Activated naive CD4-positive, alpha-beta T cell treated with anti-CD3 and anti-CD28 coated beads, Interleukin-2, amount 50 U/mL, for 16 hours (primary cell): ENCODE measurements at regions not wholly inside any gene's neighbourhood (a gene's known extent, or its start where the extent isn't known, plus 50 kb on each side); places are given as distances from the start of the nearest gene placed in this dataset.

ENCODE experiments used
- DNase-seq: peaks from one replicate; pipeline ENCODE4 v3.0.0-alpha.2; 2020

DNA sequence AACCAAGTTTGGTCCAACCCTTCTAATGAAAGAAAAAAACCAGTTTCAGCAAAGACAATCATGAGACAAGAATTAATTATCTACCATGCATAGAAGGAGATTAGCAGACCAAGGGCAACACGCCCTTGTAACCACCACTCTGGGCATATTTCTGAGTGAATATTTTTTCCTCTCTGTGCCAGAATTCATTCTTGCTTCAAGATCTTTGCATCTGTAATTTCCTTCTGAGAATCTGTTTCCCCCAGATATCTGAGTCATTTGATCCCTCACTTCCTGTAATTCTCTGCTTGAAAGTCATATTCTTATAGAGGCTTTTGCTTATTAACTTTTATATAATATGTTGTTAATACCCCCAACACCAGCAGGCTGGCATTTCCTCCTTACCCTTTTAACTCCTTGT is 243.7 kb downstream of the SLC16A7 start:
- DNase-seq = no peak

DNA sequence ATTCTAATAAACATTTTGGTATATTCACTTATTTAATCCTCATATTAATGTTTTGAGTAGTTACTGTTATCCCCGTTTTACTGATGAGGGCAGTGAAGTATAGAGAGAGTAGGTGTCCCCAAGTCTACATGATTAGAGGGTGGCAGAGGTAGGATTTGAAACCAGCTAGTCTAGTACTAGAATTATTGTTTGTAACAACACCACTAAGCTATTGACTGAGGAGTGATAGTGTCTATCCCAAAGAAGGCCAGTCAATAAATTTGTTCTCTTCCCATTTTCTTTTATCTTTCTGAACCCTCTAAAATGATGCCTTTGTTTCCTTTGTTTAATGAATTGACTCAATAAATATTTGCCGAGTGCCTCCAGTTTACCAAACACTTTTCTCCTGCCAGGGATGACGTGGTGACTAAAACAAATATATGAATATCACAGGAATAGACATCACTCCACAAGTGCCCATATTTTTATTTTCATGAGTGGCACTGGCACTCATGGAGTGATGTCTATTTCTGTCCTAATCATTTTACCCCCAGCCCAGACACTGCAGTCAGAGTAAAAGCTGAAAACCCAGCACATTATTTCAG is 247.5 kb downstream of the SLC16A7 start:
- no peak for DNase-seq

DNA sequence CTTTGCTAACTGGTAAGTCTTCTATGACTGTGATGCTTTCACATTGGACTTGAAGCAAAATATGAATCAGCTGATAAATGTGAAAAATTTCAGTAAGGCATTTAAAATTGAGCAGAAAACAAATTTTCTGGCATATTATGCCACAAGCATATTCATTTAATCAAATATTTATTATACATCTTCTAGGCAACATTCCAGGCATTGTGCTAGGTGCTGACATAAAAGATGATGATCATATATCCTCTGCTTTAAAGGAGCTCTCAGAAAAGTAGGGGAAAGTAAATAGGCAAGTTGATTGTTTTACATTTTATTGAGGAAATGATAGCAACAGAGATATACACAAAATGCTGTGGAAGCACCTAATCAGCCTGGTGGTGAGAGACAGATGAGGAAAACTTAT is 248.9 kb downstream of the SLC16A7 start:
- DNase-seq = no peak

DNA sequence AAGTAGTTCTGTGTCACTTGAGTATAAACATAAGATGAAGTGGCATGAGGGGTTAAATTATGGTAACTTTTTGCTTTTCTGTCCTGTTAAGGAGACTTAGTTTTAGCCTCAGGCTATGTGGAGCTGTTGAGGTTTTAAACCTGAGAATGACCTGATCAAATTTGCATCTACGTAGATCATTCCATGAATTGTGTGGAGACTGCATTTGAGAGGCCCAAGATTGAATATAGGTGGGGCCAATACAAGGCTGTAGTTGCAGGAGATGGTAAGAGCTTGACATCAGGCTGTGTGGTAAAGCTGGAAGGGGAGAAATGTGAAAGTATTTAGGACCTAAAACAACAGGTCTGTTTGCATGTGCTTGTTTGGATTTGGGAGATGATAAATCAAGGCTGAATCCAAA is 249.5 kb downstream of the SLC16A7 start:
- no peak for DNase-seq

DNA sequence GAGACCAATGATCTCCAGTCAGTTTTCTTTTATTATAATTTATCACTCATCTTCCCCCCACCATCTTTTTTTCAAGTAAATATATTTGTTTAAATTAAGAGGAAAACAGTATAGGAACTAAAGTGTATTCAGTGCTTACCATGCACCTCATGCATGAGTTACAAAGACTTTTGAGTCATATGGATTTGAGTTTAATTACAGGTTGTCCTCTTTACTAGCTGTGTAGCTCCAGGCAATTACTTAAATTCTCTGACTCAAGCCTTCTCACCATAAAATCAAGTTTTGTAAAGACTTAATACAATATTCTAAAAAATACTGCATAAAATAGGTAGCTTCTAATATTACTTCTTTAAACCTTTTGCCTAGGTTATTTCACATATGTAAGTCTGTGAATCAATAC is 251.3 kb downstream of the SLC16A7 start:
- DNase-seq = no peak

DNA sequence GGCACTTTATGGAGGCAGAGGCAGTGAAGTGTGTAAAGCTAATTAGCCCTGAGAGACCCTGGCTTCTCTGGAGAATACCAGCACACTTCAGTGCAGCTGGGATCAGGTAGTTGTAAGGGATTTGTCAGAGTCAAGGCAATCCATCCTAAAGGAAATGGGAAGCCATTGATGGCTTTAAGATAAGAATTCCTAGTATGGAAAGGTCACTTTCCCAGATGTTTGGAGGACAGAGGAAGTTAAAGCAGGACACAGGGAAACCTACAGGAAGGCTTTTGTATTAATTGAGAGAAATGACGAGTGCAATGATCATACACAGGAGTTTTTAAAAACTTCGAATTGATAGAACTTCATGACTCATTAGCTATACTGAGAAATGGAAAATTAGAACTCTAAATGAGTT is 254.4 kb downstream of the SLC16A7 start:
- no peak for DNase-seq

DNA sequence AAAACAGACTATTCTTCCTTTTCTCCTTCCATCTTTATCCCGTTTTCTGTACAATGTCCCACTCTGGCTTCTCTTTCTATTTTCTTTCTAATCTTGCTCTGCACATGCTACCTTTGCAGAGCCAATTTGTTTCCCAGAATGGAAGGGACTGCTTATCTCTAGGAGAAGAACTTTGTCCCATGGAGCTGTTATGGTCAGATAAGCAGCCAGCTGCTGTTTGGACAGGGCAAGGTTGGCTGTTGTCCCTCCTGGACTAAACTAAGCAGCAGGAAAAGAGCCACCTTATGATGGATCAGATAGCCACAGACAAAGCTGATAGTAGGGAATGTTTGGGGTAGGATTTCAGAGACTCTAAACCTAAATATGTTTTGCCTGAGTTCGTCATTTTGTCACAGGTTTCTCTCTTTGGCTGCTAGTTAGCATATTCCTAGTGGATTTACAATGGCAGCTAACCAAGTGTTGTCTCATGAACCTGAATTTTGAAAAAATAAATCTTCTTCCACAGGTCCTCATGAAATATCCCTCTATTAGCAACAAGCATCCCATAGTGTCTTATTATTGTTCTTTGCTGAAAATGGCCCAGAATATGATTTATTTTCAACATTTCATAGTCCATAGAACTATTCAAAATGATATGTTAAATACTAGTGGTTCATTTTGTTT is 262.8 kb downstream of the SLC16A7 start:
- DNase-seq = no peak

DNA sequence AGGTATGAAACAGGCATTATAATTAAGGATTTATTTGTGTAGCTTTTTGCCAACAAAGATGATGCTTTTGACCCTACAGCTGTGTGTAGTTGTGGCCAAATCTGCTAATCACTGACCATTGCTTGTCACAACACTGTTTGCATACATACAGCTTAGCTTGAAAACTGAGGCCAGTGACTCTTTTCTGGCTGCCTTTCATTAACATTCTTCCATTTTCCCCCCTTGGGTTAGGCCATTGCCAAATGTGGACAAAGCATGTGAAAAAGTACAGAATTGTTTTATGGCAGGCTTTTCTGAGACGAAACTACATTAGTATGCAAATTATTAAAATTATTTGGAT is 263.3 kb downstream of the SLC16A7 start:
- no peak for DNase-seq

DNA sequence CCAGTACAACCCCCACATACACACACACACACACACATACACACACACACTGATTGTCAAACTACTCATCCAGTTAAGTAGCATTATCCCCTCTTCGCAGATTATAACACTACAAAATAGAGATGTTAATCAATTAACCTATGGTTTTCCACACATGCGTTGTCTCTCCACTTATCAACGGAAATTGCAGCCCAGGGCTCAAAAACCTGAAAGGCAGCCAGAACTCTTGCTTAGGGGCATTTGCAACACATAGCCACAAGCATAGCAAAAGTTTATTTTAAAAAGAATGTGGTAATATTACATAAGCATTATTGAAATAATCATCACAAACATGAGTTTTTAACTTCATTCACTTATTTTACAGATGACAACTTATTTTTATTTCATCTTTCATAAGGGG is 265.8 kb downstream of the SLC16A7 start:
- DNase-seq = no peak

DNA sequence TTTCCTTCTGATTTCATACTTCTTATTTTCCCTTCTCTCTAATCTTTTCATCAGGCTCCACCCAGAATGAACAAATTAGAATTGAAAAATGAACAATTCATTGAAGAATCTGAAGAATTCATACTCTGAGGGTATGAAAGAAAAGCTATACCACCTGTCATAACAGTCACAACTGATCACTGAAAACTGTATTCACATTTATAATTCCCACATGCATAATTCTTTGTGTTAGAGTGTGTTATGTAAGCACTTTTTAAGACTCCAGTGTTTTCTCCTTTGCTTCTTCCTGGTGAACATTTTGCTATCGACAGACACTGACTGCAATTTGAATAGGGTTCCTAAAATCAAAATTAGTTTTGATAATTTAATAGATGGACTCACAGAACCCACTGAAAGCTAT is 271.2 kb downstream of the SLC16A7 start:
- no peak for DNase-seq

DNA sequence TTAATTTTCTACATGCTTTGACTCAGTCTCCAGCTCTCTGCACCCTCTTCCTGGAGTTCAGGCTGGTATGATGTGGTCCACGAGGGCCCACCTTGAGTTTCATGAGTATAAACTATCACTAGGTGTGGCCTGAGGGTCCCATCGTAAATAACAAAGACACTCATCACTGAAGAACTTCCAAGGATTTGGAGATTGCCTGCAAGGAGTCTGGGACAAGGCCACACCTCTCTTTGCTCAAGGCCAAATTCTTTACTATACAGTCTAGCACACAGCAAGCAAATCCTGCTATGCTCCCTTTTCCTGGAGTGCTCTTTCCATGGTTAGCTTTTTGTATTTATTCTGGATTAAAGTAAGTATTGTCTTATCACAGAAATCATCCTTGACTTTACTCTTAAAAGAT is 271.9 kb downstream of the SLC16A7 start:
- no peak for DNase-seq

DNA sequence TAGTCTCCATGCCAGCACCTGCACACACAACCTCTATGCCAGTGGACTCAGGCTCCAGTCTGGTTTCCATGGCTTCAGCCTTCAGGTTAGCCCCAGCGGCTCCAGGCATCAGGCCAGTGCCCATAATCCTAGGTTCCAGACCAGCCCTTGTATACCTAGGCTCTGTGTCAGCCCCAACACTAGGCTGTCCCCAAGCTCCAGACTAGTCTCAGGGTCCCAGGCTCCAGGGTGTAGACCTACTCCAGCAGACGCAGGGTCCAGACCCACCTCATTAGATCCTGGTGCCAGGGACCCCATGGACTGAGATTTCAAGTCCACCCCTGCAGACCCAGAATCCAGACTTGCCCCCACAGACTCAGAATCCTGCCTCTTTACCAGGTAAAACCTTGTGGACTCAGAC is 275.9 kb downstream of the SLC16A7 start:
- no peak for DNase-seq

DNA sequence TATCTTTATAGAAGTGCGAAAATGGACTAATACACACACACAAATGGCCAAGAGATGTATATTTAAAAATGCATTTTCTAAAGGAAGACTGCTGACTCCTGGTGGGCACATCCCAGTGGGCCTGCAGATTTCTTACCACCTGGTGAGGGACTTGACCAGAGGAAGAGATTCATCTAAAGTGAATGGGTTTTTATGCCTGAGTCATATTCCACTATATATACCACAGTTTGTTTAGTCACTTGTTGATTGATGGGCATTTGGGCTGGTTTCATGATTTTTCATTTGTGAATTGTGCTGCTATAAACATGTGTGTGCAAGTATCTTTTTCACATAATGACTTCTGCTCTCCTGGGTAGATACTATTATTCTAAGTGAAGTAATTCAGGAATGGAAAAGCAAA is 277.3 kb downstream of the SLC16A7 start:
- no peak for DNase-seq

DNA sequence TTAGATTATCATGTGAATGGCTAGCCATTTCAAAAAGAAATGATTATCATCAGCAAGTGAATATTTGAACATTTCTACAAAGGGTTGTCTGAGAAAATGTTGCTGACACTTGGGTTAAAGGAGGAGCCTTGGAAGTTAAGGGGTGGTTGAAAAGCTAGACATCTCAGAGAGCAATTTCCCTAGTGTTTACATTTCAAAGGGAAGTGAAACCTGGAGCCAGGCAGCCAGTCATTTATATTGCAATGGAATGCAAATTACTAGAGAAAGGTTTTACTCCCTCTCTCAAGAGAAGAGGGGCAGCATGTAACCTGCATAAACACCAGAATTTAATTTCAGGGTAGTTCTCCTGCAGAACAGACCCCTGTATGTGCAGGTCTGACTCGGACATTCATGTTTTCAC is 279.0 kb downstream of the SLC16A7 start:
- no peak for DNase-seq

DNA sequence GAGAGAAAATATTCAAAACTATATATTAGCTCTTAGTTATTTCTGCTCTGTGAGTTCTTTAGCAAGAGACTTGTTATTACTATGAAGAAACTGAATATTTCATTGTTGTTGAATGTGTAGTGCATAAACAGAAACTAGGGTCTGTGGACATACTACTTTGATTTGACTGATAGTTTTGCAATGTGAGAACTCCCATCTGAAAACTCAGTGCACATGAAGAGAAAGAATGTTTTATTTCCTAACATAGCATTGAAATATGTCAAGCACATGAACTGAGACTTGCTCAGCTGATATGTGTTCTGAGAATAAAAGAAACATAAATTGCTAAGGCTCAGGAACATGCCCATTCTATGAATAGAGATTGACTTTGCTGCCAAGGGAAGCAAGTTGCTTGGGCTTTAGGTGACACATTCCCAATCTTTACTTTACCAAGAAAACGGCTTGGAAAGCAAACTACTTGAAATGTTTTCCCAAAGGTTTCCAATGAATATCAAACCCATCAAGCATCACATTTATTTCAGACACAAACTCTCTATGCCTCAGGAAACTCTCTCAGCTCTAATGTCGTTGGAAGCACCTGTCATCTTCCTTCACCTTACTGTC is 290.4 kb downstream of the SLC16A7 start:
- no peak for DNase-seq

DNA sequence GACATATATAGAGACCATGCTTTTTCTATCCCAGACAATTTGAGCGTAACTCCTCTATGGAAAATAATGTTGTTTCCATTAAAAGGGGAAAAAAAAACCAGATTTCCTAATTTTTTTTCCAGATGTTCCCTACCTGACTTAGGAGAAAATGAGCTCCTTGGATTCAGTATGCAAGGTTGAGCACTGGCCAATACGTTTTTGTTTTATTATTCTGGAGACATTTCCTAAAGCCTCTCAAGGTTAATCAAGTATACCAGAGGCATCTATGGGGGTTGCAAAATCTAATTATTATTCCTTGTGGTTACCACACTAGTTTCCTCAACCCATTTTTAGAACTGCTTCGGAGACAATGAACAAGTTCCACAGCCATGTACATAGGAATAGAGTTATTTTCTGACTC is 291.3 kb downstream of the SLC16A7 start:
- DNase-seq = no peak

DNA sequence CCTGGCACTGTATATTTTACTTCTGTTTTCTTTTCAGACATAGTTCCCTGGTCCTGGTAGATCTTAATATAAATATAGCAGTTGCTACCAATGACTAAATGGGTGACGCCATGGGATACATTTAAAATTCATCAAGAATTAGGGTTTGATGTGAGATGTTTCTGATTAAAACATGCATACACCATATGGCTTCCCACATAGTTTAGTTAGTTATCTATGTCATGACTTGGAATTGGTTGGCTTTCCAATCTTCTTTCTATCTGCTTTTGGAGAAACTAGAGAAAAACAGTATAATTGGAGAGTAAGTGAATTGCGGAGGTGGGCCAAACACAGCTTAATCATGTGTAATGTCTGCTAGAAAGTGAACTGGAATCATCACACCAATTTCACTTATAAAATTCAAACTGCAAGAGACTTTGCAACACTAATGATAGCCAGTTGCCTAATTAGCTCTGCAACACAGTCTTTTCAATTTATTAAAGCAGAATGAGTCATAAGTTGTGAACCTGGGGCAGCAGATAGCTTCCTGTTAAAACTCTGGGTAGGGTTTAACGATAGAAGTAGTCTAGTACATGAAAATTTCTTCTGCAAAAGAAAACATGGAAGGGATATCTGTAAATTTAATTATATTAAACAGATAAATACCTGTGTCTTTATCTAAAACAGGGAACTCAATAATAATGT is 295.2 kb downstream of the SLC16A7 start:
- no peak for DNase-seq

DNA sequence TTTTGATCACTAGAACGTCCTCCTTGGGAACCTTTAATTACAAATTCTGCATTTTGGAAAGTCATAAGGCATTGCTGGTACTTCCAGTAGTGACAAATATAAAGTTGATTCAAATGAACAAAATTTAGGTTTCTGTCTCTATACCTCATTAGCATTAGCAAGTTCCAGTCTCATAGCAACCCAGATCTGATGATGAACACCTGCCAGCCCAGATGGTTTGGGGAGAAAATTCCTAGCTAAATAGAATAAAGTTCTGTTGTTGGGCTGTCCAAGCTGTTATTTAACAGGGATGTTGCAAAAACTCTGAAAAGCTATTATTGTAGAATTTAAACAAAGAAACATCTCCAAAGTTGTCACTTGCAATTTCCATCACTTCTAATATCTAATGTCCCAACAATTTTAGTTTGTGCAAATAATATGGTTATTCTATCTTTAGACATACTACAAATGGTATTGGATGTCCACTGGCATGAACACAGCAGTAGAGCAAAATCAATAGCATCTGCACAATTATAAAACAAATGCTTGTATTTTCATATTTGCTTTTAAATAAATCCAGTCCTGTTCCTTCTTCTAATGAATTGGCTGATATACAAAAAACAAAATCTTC is 299.4 kb downstream of the SLC16A7 start:
- DNase-seq = no peak

DNA sequence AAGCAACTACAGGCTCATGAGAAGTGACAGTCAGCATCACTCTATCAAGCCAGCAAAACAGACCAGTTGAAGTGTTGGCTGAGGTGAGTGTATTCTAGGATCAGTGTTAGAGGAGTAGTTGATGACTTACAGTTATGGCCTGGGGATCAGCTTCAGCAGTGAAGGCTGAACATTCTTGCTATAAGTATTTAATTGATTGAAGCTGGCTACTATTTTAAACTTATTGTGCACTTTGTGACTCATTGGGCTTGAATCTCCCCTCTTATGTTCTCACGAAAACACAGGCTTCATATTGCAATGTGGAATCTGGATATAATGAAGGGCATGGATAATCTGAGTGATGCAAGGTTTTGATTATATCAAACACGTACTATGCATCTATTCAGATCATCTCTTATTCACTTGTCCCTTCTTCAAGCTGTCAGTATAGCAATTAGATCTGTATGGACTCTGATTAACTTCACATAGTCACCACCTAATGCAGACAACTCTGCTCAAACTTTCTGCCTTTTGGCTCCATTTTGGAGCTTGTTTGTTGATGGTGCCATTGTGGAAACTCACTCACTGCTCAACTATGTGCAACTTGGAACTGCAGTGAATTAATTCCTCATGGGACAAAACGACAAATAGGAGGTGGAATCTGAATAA is 309.2 kb downstream of the SLC16A7 start:
- no peak for DNase-seq

DNA sequence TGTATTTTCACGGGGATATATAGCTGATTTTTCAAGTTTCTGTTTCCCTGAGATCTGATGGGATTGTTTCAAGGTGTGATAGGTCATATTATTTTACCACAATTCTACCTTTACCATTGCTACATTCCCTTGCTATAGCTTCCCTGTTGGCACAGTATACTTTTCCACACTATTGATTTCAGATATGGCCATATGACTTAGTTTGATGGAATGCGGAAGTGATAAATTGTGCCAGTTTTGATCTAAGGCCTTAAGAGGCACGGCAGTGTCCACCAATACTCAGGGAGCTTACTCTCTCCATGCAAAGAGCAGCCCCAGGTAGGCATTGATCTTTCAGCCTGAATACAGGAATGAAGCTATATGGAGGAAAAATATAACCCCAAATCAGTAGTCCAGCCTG is 315.7 kb downstream of the SLC16A7 start:
- no peak for DNase-seq

DNA sequence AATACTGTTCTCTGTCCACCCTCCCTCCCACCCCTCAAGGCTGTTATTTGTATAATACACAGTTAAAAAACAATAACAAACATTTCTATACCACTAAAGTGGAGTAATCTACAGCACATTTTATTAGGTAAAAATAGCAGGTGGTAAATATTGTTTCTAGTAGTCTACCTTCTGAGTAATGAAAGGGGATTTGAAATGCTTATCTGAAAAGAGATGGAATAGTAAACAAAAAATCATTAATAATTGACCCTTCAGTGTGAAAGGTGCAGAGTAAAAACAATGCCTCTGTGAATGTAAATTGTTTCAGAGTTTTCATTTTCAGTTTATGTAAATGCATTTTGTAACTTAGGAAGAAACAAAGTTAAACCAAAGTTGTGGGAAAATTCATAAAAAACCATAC is 321.2 kb downstream of the SLC16A7 start:
- no peak for DNase-seq

DNA sequence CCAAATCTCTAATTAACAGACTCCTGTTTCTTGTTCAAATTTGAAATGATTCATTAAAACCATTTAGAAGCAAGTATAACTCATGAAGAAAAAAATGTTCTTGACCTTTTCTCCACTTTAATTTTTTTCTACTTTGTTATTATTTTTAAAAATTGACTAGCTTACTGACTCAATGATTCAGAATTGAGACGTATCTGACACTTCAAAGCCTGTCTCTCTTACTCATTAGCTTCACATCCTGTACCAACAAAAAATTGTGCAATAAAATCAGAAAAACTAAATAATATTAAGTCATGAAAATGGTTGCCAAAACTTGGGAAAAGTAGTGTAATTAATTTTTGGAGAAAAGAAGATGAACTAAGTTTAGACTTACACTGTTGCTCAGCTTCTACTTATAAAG is 331.2 kb downstream of the SLC16A7 start:
- DNase-seq = no peak

DNA sequence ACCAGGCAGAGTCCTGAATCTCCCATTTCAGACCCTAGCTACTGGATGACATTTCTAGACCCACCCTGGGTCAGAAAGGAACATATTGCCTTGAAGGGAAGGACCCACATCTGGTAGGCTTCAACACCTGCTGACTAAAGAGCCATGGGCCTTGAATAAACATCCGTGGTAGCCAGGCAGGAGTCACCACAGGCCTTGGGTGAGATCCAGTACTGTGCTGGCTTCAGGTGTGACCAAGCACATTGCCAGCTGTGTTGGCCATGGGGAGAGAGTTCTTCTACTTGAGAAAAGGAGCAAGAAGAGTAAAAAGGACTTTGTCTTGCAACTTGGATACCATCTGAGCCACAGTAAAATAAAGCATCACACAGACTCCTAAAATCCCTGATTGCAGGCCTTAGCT is 332.6 kb downstream of the SLC16A7 start:
- no peak for DNase-seq

DNA sequence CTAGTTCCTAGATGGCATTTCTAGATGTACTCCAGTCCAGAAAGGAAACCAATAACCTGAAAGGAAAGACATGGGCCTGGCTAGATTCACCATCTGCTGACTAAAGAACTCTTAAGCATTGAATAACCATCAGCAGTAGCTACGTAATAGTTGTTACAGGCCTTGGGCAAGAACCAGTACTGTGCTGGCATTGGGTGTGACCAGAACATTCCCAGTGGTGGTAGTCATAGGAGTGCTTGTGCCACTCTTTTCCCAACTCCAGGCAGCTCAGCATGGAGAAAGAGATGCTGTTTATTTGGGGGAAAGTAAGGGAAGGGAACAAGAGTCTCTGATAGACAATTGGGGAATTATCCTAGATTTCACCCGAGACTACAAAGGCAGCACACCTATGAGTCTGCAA is 333.3 kb downstream of the SLC16A7 start:
- no peak for DNase-seq
